ENCODE measurements at regions not wholly inside any gene's neighbourhood (a gene's known extent, or its start where the extent isn't known, plus 50 kb on each side); places are given as distances from the start of the nearest gene placed in this dataset.

DNA sequence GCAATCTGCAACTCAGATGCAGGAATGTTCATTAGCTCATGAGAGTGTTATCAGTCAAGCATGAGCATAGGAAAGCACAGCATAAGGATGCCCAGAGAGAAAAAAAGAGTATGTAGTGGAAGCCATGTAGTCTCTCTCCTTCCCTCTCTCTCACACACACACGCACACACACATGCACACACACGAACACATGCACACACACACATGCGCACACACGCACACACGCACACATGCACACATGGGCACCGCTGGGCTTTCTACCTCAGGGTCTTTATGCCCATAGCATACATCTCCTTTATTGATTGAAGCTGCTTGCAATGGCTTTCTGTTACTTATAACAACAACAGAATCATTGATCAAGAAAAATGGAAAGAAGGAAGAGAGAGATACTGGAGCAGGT lies 240.9 kb downstream of the ETNK1 start:
- no peak overlapping the region for H2AK5ac ChIP-seq (ENCODE audit: low read length)
- H3K27me3 ChIP-seq (ENCODE audit: insufficient read depth, low read length, poor library complexity): no peaks in the 10 kb centered on the region
- WGBS (ENCODE audit: extremely low coverage, insufficient coverage, low lambda C conversion rate): no CpG with 5 or more reads among the region's 6 CpGs
- H3K56ac ChIP-seq (ENCODE audit: low read length): peak overlapping the region; percentile 71
- H3K4me1 ChIP-seq (ENCODE audit: control insufficient read depth, low read depth, low read length): peaks cover 5% of the 10 kb centered on the region
- no peaks in the 10 kb centered on the region for H3K36me3 ChIP-seq (ENCODE audit: control insufficient read depth, insufficient read depth, low read length)
- H4K5ac ChIP-seq (ENCODE audit: low read length): no peak overlapping the region
- H3K18ac ChIP-seq (ENCODE audit: low read length): no peak overlapping the region
- H3K79me2 ChIP-seq (ENCODE audit: control insufficient read depth, insufficient read depth, low read length): no peaks in the 10 kb centered on the region
- H3K4me2 ChIP-seq (ENCODE audit: low read length): no peak overlapping the region
- no peak overlapping the region for H3K4me3 ChIP-seq (ENCODE audit: low read length)
- no peak overlapping the region for H3K9ac ChIP-seq (ENCODE audit: low read length)
- no peak for DNase-seq
- no peak overlapping the region for H3K23ac ChIP-seq (ENCODE audit: low read length)
- no peak overlapping the region for H3K27ac ChIP-seq (ENCODE audit: low read depth, low read length)
- no peak overlapping the region for H2BK120ac ChIP-seq (ENCODE audit: low read depth, low read length)
- no peak overlapping the region for H2BK15ac ChIP-seq (replicated peaks; ENCODE audit: low read depth)
- no peaks in the 10 kb centered on the region for H3K79me1 ChIP-seq (ENCODE audit: low read length)
- no peak overlapping the region for H2BK5ac ChIP-seq (ENCODE audit: low read length)
- H3K4ac ChIP-seq (ENCODE audit: low read depth, low read length): no peak overlapping the region
- no peak overlapping the region for H4K8ac ChIP-seq (ENCODE audit: low read depth, low read length)

DNA sequence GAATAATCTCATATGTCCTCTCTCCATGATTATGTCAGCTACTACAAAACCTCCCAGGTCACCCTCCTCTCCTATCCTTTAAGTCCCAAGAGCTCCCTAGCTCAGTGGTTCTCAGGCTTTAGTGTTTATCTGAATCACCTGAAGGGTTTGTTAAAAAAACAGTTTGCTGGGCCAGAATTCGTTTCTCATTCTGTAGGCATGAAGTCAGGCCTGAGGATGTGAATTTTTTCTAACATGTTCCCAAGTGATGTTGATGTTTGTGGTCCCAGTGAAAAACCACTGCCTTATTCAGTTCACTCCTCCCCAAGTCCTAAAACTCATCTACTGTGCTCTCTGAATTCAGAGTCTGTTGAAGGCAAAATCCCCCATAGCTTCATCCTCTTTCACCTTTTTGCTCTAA lies 241.4 kb downstream of the ETNK1 start:
- no peak overlapping the region for H3K27ac ChIP-seq (ENCODE audit: low read depth, low read length)
- H3K4me3 ChIP-seq (ENCODE audit: low read length): no peak overlapping the region
- H2AK5ac ChIP-seq (ENCODE audit: low read length): peak overlapping the region; percentile 67
- no peak overlapping the region for H3K56ac ChIP-seq (ENCODE audit: low read length)
- no peaks in the 10 kb centered on the region for H3K36me3 ChIP-seq (ENCODE audit: control insufficient read depth, insufficient read depth, low read length)
- H3K4me1 ChIP-seq (ENCODE audit: control insufficient read depth, low read depth, low read length): peaks cover 5% of the 10 kb centered on the region
- no CpG with 5 or more reads among the region's 1 CpG for WGBS (ENCODE audit: extremely low coverage, insufficient coverage, low lambda C conversion rate)
- no peaks in the 10 kb centered on the region for H3K79me2 ChIP-seq (ENCODE audit: control insufficient read depth, insufficient read depth, low read length)
- no peak for DNase-seq
- H2BK5ac ChIP-seq (ENCODE audit: low read length): no peak overlapping the region
- no peak overlapping the region for H2BK15ac ChIP-seq (replicated peaks; ENCODE audit: low read depth)
- H3K4me2 ChIP-seq (ENCODE audit: low read length): no peak overlapping the region
- no peak overlapping the region for H3K9ac ChIP-seq (ENCODE audit: low read length)
- H3K79me1 ChIP-seq (ENCODE audit: low read length): no peaks in the 10 kb centered on the region
- H3K27me3 ChIP-seq (ENCODE audit: insufficient read depth, low read length, poor library complexity): no peaks in the 10 kb centered on the region
- H2BK120ac ChIP-seq (ENCODE audit: low read depth, low read length): no peak overlapping the region
- no peak overlapping the region for H3K23ac ChIP-seq (ENCODE audit: low read length)
- H4K5ac ChIP-seq (ENCODE audit: low read length): no peak overlapping the region
- no peak overlapping the region for H4K8ac ChIP-seq (ENCODE audit: low read depth, low read length)
- peak overlapping the region; percentile 40 for H3K18ac ChIP-seq (ENCODE audit: low read length)
- no peak overlapping the region for H3K4ac ChIP-seq (ENCODE audit: low read depth, low read length)

DNA sequence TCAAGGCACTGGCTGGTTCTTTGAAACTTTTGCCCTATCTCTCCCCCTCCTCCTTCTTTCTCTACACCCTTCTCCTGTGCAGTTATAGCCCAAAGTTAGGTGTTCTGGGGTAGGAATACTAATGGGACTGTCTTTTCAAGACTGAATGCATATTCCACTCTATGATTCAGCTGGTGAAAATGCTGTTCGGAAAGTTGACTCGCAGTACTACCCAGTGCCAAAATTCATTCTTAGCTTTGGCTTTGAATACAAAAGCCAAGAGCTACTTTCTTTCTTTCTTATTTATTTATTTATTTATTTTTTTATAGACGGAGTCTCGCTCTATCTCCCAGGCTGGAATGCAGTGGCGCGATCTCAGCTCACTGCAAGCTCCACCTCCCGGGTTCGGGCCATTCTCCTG lies 249.2 kb downstream of the ETNK1 start:
- Histone ChIP-seq H4K5ac (ENCODE audit: low read length) (no peak overlapping the region), H3K36me3 (ENCODE audit: control insufficient read depth, insufficient read depth, low read length) (no peaks in the 10 kb centered on the region), H3K4me3 (ENCODE audit: low read length) (no peak overlapping the region), H3K9ac (ENCODE audit: low read length) (no peak overlapping the region), H2BK5ac (ENCODE audit: low read length) (no peak overlapping the region), H3K4ac (ENCODE audit: low read depth, low read length) (no peak overlapping the region), H4K8ac (ENCODE audit: low read depth, low read length) (no peak overlapping the region), H3K27ac (ENCODE audit: low read depth, low read length) (no peak overlapping the region), H3K4me2 (ENCODE audit: low read length) (no peak overlapping the region), H3K79me1 (ENCODE audit: low read length) (no peaks in the 10 kb centered on the region), H2BK15ac (replicated peaks; ENCODE audit: low read depth) (no peak overlapping the region), H2AK5ac (ENCODE audit: low read length) (no peak overlapping the region), H3K23ac (ENCODE audit: low read length) (no peak overlapping the region), H3K56ac (ENCODE audit: low read length) (no peak overlapping the region), H3K27me3 (ENCODE audit: insufficient read depth, low read length, poor library complexity) (no peaks in the 10 kb centered on the region), H3K4me1 (ENCODE audit: control insufficient read depth, low read depth, low read length) (no peaks in the 10 kb centered on the region), H3K18ac (ENCODE audit: low read length) (peak overlapping the region; percentile 39), H3K79me2 (ENCODE audit: control insufficient read depth, insufficient read depth, low read length) (no peaks in the 10 kb centered on the region), H2BK120ac (ENCODE audit: low read depth, low read length) (no peak overlapping the region)
- WGBS (ENCODE audit: extremely low coverage, insufficient coverage, low lambda C conversion rate): no CpG with 5 or more reads among the region's 8 CpGs
- DNase-seq: no peak

DNA sequence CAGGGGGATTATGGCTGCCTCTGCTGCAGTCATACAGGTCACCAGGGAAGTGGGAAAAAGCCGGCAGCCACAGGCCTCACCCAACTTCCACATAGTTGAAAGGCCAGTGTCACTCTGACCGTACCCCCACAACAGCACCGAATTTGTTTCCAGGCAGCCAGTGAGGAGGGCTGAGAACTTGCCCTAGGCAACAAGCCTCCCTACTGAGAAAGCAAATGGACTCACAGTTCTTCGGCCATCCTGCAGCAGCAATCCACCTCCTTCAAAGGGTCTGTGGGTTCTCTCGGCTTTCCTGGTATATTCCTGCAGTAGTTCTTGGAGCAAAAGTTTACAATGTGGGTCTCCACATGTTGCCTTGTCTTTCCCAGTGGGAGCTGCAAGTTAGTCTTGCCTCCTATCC lies 251.3 kb downstream of the ETNK1 start:
- no peaks in the 10 kb centered on the region for H3K27me3 ChIP-seq (ENCODE audit: insufficient read depth, low read length, poor library complexity)
- no peaks in the 10 kb centered on the region for H3K36me3 ChIP-seq (ENCODE audit: control insufficient read depth, insufficient read depth, low read length)
- H3K56ac ChIP-seq (ENCODE audit: low read length): no peak overlapping the region
- no peak overlapping the region for H3K18ac ChIP-seq (ENCODE audit: low read length)
- H3K79me2 ChIP-seq (ENCODE audit: control insufficient read depth, insufficient read depth, low read length): no peaks in the 10 kb centered on the region
- H3K4ac ChIP-seq (ENCODE audit: low read depth, low read length): no peak overlapping the region
- H2AK5ac ChIP-seq (ENCODE audit: low read length): no peak overlapping the region
- H2BK5ac ChIP-seq (ENCODE audit: low read length): no peak overlapping the region
- no peak overlapping the region for H2BK120ac ChIP-seq (ENCODE audit: low read depth, low read length)
- DNase-seq: no peak
- no peak overlapping the region for H3K4me3 ChIP-seq (ENCODE audit: low read length)
- H3K27ac ChIP-seq (ENCODE audit: low read depth, low read length): no peak overlapping the region
- no peaks in the 10 kb centered on the region for H3K4me1 ChIP-seq (ENCODE audit: control insufficient read depth, low read depth, low read length)
- no peak overlapping the region for H2BK15ac ChIP-seq (replicated peaks; ENCODE audit: low read depth)
- H4K8ac ChIP-seq (ENCODE audit: low read depth, low read length): no peak overlapping the region
- H3K79me1 ChIP-seq (ENCODE audit: low read length): no peaks in the 10 kb centered on the region
- no peak overlapping the region for H3K9ac ChIP-seq (ENCODE audit: low read length)
- WGBS (ENCODE audit: extremely low coverage, insufficient coverage, low lambda C conversion rate): no CpG with 5 or more reads among the region's 5 CpGs
- no peak overlapping the region for H3K23ac ChIP-seq (ENCODE audit: low read length)
- no peak overlapping the region for H4K5ac ChIP-seq (ENCODE audit: low read length)
- H3K4me2 ChIP-seq (ENCODE audit: low read length): no peak overlapping the region

DNA sequence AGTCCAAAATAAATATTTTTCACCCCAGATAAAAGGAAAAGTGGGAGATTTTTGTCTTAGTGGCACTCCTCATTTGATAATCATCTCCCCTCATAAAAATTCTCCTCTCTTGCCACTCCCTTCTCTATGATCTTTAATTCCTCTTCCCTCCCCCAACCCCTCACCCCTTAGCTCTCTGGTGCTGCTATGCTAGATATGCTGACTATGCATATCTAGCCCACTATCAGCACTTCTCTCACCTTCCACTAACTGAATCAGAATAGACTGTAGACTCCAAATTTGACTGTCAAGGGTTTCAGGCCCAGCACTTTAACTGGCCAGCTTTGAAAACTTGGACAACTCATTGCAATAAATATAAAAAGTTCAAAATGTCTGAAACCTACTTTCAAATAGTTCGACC lies 254.2 kb downstream of the ETNK1 start:
- Histone ChIP-seq H3K18ac (ENCODE audit: low read length) (no peak overlapping the region), H2BK120ac (ENCODE audit: low read depth, low read length) (no peak overlapping the region), H2AK5ac (ENCODE audit: low read length) (no peak overlapping the region), H3K79me1 (ENCODE audit: low read length) (no peaks in the 10 kb centered on the region), H3K4ac (ENCODE audit: low read depth, low read length) (no peak overlapping the region), H2BK15ac (replicated peaks; ENCODE audit: low read depth) (no peak overlapping the region), H3K36me3 (ENCODE audit: control insufficient read depth, insufficient read depth, low read length) (no peaks in the 10 kb centered on the region), H4K5ac (ENCODE audit: low read length) (no peak overlapping the region), H3K9ac (ENCODE audit: low read length) (no peak overlapping the region), H3K4me1 (ENCODE audit: control insufficient read depth, low read depth, low read length) (no peaks in the 10 kb centered on the region), H2BK5ac (ENCODE audit: low read length) (no peak overlapping the region), H3K79me2 (ENCODE audit: control insufficient read depth, insufficient read depth, low read length) (no peaks in the 10 kb centered on the region), H3K27me3 (ENCODE audit: insufficient read depth, low read length, poor library complexity) (no peaks in the 10 kb centered on the region), H3K56ac (ENCODE audit: low read length) (no peak overlapping the region), H3K23ac (ENCODE audit: low read length) (no peak overlapping the region), H3K4me2 (ENCODE audit: low read length) (no peak overlapping the region), H4K8ac (ENCODE audit: low read depth, low read length) (no peak overlapping the region), H3K27ac (ENCODE audit: low read depth, low read length) (no peak overlapping the region), H3K4me3 (ENCODE audit: low read length) (no peak overlapping the region)
- DNase-seq: peak; percentile 50
- whole genome bisulfite sequencing (ENCODE audit: extremely low coverage, insufficient coverage, low lambda C conversion rate): no CpG with 5 or more reads among the region's 1 CpG

DNA sequence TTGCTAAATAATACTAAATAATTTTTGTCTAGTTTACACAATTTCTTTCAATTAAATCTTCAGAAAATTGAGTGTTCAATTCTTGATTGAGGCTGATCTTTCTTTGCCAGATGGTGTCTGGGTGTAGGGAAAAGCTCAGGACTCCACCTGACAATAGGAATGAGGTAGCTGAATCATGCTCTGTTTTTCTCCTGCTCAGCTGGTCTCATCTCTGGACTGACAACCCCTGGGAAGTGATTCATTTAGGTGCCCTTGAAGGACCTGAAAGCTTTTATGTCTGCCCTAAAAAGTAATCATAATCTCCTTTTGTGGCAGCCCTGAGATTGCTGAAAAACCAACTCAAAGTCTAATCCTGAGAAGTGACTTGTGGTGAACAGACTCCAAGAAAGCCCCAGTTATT lies 255.4 kb downstream of the ETNK1 start:
- Histone ChIP-seq H3K27ac (ENCODE audit: low read depth, low read length) (no peak overlapping the region), H4K5ac (ENCODE audit: low read length) (no peak overlapping the region), H3K9ac (ENCODE audit: low read length) (no peak overlapping the region), H3K4me1 (ENCODE audit: control insufficient read depth, low read depth, low read length) (no peaks in the 10 kb centered on the region), H2BK15ac (replicated peaks; ENCODE audit: low read depth) (no peak overlapping the region), H3K79me1 (ENCODE audit: low read length) (no peaks in the 10 kb centered on the region), H2BK5ac (ENCODE audit: low read length) (no peak overlapping the region), H3K56ac (ENCODE audit: low read length) (no peak overlapping the region), H3K18ac (ENCODE audit: low read length) (no peak overlapping the region), H4K8ac (ENCODE audit: low read depth, low read length) (no peak overlapping the region), H3K23ac (ENCODE audit: low read length) (no peak overlapping the region), H2BK120ac (ENCODE audit: low read depth, low read length) (no peak overlapping the region), H3K36me3 (ENCODE audit: control insufficient read depth, insufficient read depth, low read length) (no peaks in the 10 kb centered on the region), H3K4me2 (ENCODE audit: low read length) (no peak overlapping the region), H3K4me3 (ENCODE audit: low read length) (no peak overlapping the region), H3K27me3 (ENCODE audit: insufficient read depth, low read length, poor library complexity) (no peaks in the 10 kb centered on the region), H3K4ac (ENCODE audit: low read depth, low read length) (peak overlapping the region; percentile 43), H3K79me2 (ENCODE audit: control insufficient read depth, insufficient read depth, low read length) (no peaks in the 10 kb centered on the region), H2AK5ac (ENCODE audit: low read length) (no peak overlapping the region)
- DNase-seq: no peak

Data from mesendoderm (in vitro differentiated cells).